HuH-7.5 (cell line): ENCODE measurements at regions not wholly inside any gene's neighbourhood (a gene's known extent, or its start where the extent isn't known, plus 50 kb on each side); places are given as distances from the start of the nearest gene placed in this dataset.
"Not testable (repeated sequence)": the region's sequence is repeated elsewhere in the genome, so short reads cannot be mapped to it uniquely, and the experiment has no call there.

Source experiments
- DNase-seq: peaks from one replicate; pipeline ENCODE4 v3.0.0; 2011; ENCODE audit warnings: low spot score

- no peak for DNase-seq
These were observed 85.9 kb upstream of the TRIM24 start for GRCh38 chr7:138374119-138374693.

GRCh38 chr7:138377306-138377705, 82.8 kb upstream of the TRIM24 start:
- no peak for DNase-seq

- DNase-seq: no peak
These were observed 81.1 kb upstream of the TRIM24 start for GRCh38 chr7:138378741-138379559.

- DNase-seq: no peak
These were observed 77.0 kb upstream of the TRIM24 start for GRCh38 chr7:138382862-138383565.

GRCh38 chr7:138386821-138387220, 73.2 kb upstream of the TRIM24 start:
- no peak for DNase-seq

- no peak for DNase-seq
These were observed 72.1 kb upstream of the TRIM24 start for GRCh38 chr7:138387755-138388475.

GRCh38 chr7:138388673-138389491, 71.2 kb upstream of the TRIM24 start:
- DNase-seq: no peak

- DNase-seq: no peak
These were observed 64.3 kb upstream of the TRIM24 start for GRCh38 chr7:138395763-138396162.

- DNase-seq: no peak
These were observed 63.6 kb upstream of the TRIM24 start for GRCh38 chr7:138396251-138397070.

GRCh38 chr7:138397071-138397433, 63.0 kb upstream of the TRIM24 start:
- DNase-seq: not testable (repeated sequence)

- no peak for DNase-seq
These were observed 61.2 kb upstream of the TRIM24 start for GRCh38 chr7:138398857-138399256.

GRCh38 chr7:138400400-138400886, 59.6 kb upstream of the TRIM24 start:
- no peak for DNase-seq

- DNase-seq: no peak
These were observed 57.3 kb upstream of the TRIM24 start for GRCh38 chr7:138402749-138403148.

GRCh38 chr7:138405496-138405895, 54.6 kb upstream of the TRIM24 start:
- DNase-seq: no peak

- DNase-seq: no peak
These were observed 52.3 kb upstream of the TRIM24 start for GRCh38 chr7:138407792-138408191.
